CD14-positive monocyte (primary cell): ENCODE measurements at regions not wholly inside any gene's neighbourhood (a gene's known extent, or its start where the extent isn't known, plus 50 kb on each side); places are given as distances from the start of the nearest gene placed in this dataset.

Experiments
- DNase-seq, 3 donors: peaks; one replicate each; pipeline ENCODE4 v3.0.0-alpha.2; 2011 to 2022
- H2AFZ ChIP-seq: 2 replicates; pipeline ENCODE4 v1.6.0; 2012; ENCODE audit warnings: mild to moderate bottlenecking, low read depth, low read length, inconsistent platforms; ENCODE audit not compliant: insufficient read depth, poor library complexity, severe bottlenecking
- H3K27ac ChIP-seq, 2 donors: 1 replicate in 1 of 2; 2 replicates in 1 of 2; pipeline ENCODE4 v1.5.1; 2012 to 2013; ENCODE audit warnings: low read length in 2 of 2, control low read depth in 1 of 2, inconsistent platforms in 1 of 2, low read depth in 1 of 2, mild to moderate bottlenecking in 1 of 2
- H3K27me3 ChIP-seq, 2 donors: one replicate each; pipeline versions ENCODE4 v1.6.0 to v1.6.1; 2011 to 2013; ENCODE audit warnings: low read length in 2 of 2; ENCODE audit not compliant: control insufficient read depth in 2 of 2, insufficient read depth in 2 of 2
- H3K36me3 ChIP-seq, 2 donors: replicated peaks in 1 of 2; 1 replicate in 1 of 2; 2 replicates in 1 of 2; pipeline versions ENCODE4 v1.5.1 to v1.6.1; 2012 to 2013; ENCODE audit warnings: low read length in 2 of 2, control low read depth in 1 of 2, inconsistent platforms in 1 of 2, mild to moderate bottlenecking in 1 of 2; ENCODE audit not compliant: insufficient read depth in 2 of 2, control insufficient read depth in 1 of 2
- H3K4me1 ChIP-seq, 2 donors: 1 replicate in 1 of 2; 2 replicates in 1 of 2; pipeline versions ENCODE4 v1.5.1 to v1.6.1; 2012 to 2013; ENCODE audit warnings: low read length in 2 of 2, control low read depth in 1 of 2, inconsistent platforms in 1 of 2, mild to moderate bottlenecking in 1 of 2, moderate library complexity in 1 of 2; ENCODE audit not compliant: insufficient read depth in 2 of 2, control insufficient read depth in 1 of 2
- H3K4me2 ChIP-seq: replicated peaks from 2 replicates; pipeline ENCODE3; 2012; ENCODE audit warnings: low read length, moderate library complexity, mild to moderate bottlenecking; ENCODE audit not compliant: poor library complexity, severe bottlenecking; ENCODE audit errors: extremely low read depth
- H3K4me3 ChIP-seq, 3 experiments: fragments of 200-600 bp in 1 of 3; sonication (generic) in 1 of 3; replicated peaks in 1 of 3; 1 replicate in 2 of 3; 2 replicates in 1 of 3; pipeline ENCODE4 v1.5.1; 2011 to 2013; ENCODE audit warnings: low read length in 3 of 3, mild to moderate bottlenecking in 3 of 3, control low read depth in 2 of 3, low read depth in 2 of 3, inconsistent platforms in 1 of 3, moderate library complexity in 1 of 3
- H3K79me2 ChIP-seq: 2 replicates; pipeline ENCODE4 v1.6.0; 2012; ENCODE audit warnings: mild to moderate bottlenecking, control low read depth, inconsistent platforms, low read length, moderate library complexity; ENCODE audit not compliant: insufficient read depth
- H3K9ac ChIP-seq: 2 replicates; pipeline ENCODE4 v1.6.0; 2017; ENCODE audit warnings: low read length, mild to moderate bottlenecking; ENCODE audit not compliant: insufficient read depth, poor library complexity, severe bottlenecking
- H3K9me3 ChIP-seq, 2 donors: replicated peaks in 1 of 2; 1 replicate in 1 of 2; 2 replicates in 1 of 2; pipeline versions ENCODE4 v1.5.1 to v1.6.1; 2012 to 2013; ENCODE audit warnings: low read length in 2 of 2, control low read depth in 1 of 2; ENCODE audit not compliant: control insufficient read depth in 1 of 2, insufficient read depth in 1 of 2
- H4K20me1 ChIP-seq: 2 replicates; pipeline ENCODE4 v1.6.0; 2012; ENCODE audit warnings: mild to moderate bottlenecking, low read length, control low read depth, moderate library complexity; ENCODE audit not compliant: insufficient read depth
- H3K27ac Mint-ChIP-seq, 7 donors: one replicate each; pipeline ENCODE4 v1.8.0; 2020; ENCODE audit warnings: mild to moderate bottlenecking in 7 of 7, mixed read lengths in 7 of 7, moderate library complexity in 6 of 7, inconsistent platforms in 2 of 7
- H3K27me3 Mint-ChIP-seq, 3 donors: one replicate each; pipeline ENCODE4 v1.8.0; 2021 to 2022; ENCODE audit warnings: low read depth in 3 of 3, mild to moderate bottlenecking in 3 of 3, mixed read lengths in 3 of 3, moderate library complexity in 3 of 3, inconsistent platforms in 1 of 3
- H3K36me3 Mint-ChIP-seq, 2 donors: one replicate each; pipeline ENCODE4 v1.8.0; 2020; ENCODE audit warnings: mixed read lengths in 2 of 2, inconsistent platforms in 1 of 2, mild to moderate bottlenecking in 1 of 2
- H3K4me1 Mint-ChIP-seq: one replicate; pipeline ENCODE4 v1.8.0; 2020; ENCODE audit warnings: mild to moderate bottlenecking, mixed read lengths
- H3K4me3 Mint-ChIP-seq, 2 donors: one replicate each; pipeline ENCODE4 v1.8.0; 2020; ENCODE audit warnings: mild to moderate bottlenecking in 2 of 2, mixed read lengths in 2 of 2, moderate library complexity in 1 of 2
- H3K9me3 Mint-ChIP-seq, 7 donors: one replicate each; pipeline ENCODE4 v1.8.0; 2020 to 2022; ENCODE audit warnings: mixed read lengths in 7 of 7, mild to moderate bottlenecking in 6 of 7, moderate library complexity in 6 of 7, inconsistent platforms in 2 of 7
- WGBS: methylation state at CpG from one replicate; pipeline ENCODE4 v1.1.5; 2013; ENCODE audit warnings: missing lambda C conversion rate; ENCODE audit not compliant: insufficient coverage; 5-methylcytosine and 5-hydroxymethylcytosine counted together
- intact Hi-C, 2 donors: fragments of 100-400 bp; cut with micrococcal nuclease; formaldehyde crosslinking; loops; one replicate each; pipeline versions ENCODE4 v1.15.0 to v1.15.1; 2023
- TF ChIP-seq, protein P1 (sequence below): fragments of 200-600 bp; IDR thresholded peaks from one replicate; pipeline ENCODE4 v1.8.0; 2022; ENCODE audit warnings: antibody characterized with exemption, mild to moderate bottlenecking

DNA sequence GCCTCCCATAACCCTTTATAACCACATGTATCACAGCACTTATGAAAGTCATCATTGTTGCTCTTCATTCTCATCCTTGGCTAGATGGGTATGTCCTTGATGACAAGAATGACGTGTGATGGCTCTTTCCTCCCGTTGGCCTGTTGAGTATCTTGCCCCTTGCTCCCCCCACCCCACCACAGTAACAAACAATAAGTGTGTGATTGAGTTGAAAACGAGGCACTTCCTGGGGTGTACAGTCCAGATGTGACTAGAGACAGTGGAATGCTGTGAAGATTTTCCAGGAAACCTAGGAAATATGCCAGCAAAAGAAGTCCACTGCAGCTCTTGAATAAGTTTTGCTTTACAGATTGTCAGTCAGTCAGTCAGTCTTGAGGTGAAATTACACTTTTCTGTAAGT lies 262.5 kb downstream of the ELAVL2 start:
- intact Hi-C loops = no loop called here
- H3K4me1 ChIP-seq = no peaks in the 10 kb centered on the region

DNA sequence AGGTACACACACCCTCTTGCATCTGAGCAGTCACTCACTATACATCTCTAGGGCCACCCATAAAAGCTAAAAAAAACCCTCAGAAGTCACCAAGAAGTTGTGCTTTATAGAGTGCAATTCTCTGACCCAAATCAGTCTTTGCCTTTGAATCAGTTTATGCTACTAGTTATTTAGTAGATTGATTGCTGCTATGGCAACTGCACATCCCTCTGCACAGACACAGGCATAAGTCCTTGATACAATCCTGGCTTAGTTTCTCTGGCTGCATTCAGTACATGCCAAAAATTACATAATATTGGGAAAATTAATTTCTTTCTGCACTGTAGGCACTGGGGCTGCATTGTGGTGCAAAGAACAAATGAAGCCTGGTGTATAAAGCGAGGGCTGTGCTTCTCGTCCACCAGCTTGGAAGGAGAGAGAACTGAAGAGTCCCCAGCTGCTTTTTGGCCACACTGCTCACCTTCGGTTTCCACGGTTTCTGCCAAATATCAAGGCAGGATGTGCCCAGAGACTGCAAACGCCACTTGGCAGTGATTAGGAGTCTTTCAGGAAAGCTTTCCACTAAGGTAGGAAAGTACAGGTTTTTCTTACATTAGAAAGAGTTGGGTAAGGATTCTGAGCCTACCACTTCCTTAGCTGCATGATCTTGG lies 258.4 kb downstream of the ELAVL2 start:
- no peaks in the 10 kb centered on the region for H3K36me3 ChIP-seq
- no peaks in the 10 kb centered on the region for H3K79me2 ChIP-seq
- TF ChIP-seq, protein P1, sequence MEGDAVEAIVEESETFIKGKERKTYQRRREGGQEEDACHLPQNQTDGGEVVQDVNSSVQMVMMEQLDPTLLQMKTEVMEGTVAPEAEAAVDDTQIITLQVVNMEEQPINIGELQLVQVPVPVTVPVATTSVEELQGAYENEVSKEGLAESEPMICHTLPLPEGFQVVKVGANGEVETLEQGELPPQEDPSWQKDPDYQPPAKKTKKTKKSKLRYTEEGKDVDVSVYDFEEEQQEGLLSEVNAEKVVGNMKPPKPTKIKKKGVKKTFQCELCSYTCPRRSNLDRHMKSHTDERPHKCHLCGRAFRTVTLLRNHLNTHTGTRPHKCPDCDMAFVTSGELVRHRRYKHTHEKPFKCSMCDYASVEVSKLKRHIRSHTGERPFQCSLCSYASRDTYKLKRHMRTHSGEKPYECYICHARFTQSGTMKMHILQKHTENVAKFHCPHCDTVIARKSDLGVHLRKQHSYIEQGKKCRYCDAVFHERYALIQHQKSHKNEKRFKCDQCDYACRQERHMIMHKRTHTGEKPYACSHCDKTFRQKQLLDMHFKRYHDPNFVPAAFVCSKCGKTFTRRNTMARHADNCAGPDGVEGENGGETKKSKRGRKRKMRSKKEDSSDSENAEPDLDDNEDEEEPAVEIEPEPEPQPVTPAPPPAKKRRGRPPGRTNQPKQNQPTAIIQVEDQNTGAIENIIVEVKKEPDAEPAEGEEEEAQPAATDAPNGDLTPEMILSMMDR = no peak
- no peak overlapping the region for H2AFZ ChIP-seq
- 83% methylated on average over 5 of the region's 5 CpGs for WGBS
- H3K9me3 Mint-ChIP-seq = peaks cover 0 to 9% (median 4%) of the 10 kb centered on the region in 7 donors
- no peak overlapping the region for H3K27ac ChIP-seq
- intact Hi-C loops = no loop called here
- no peak overlapping the region for H3K27ac Mint-ChIP-seq
- no peak overlapping the region for H3K4me3 Mint-ChIP-seq
- no peak overlapping the region for H3K4me2 ChIP-seq
- no peak overlapping the region for H3K4me3 ChIP-seq
- no peak for DNase-seq
- peaks cover 0 to 12% of the 10 kb centered on the region in 2 donors for H3K9me3 ChIP-seq
- H3K9ac ChIP-seq = no peak overlapping the region
- no peaks in the 10 kb centered on the region for H3K27me3 Mint-ChIP-seq
- no peaks in the 10 kb centered on the region for H3K36me3 Mint-ChIP-seq
- no peaks in the 10 kb centered on the region for H3K4me1 ChIP-seq
- no peaks in the 10 kb centered on the region for H4K20me1 ChIP-seq
- no peaks in the 10 kb centered on the region for H3K27me3 ChIP-seq
- H3K4me1 Mint-ChIP-seq = no peaks in the 10 kb centered on the region

More for the DNA sequence above, 262.5 kb downstream of the ELAVL2 start:
- no peaks in the 10 kb centered on the region for H3K27me3 ChIP-seq
- H3K36me3 ChIP-seq = no peaks in the 10 kb centered on the region
- no peak overlapping the region for H3K4me2 ChIP-seq
- no peaks in the 10 kb centered on the region for H3K4me1 Mint-ChIP-seq
- H3K9ac ChIP-seq = no peak overlapping the region
- WGBS = no CpG with 5 or more reads among the region's 3 CpGs
- no peak for DNase-seq
- H3K79me2 ChIP-seq = no peaks in the 10 kb centered on the region
- H2AFZ ChIP-seq = no peak overlapping the region
- H4K20me1 ChIP-seq = no peaks in the 10 kb centered on the region
- TF ChIP-seq, protein P1 = no peak
- H3K27me3 Mint-ChIP-seq = no peaks in the 10 kb centered on the region
- H3K9me3 ChIP-seq = peaks cover 0 to 11% of the 10 kb centered on the region in 2 donors
- no peaks in the 10 kb centered on the region for H3K36me3 Mint-ChIP-seq
- H3K4me3 ChIP-seq = no peak overlapping the region
- peaks cover 0 to 7% (median 2%) of the 10 kb centered on the region in 7 donors for H3K9me3 Mint-ChIP-seq
- H3K27ac ChIP-seq = no peak overlapping the region
- H3K27ac Mint-ChIP-seq = no peak overlapping the region
- no peak overlapping the region for H3K4me3 Mint-ChIP-seq
